Fibroblast of lung (primary cell): ENCODE measurements at regions not wholly inside any gene's neighbourhood (a gene's known extent, or its start where the extent isn't known, plus 50 kb on each side); places are given as distances from the start of the nearest gene placed in this dataset.

ENCODE experiments used
- DNase-seq, 2 donors: peaks; one replicate each; pipeline versions ENCODE4 v3.0.0 to v3.0.0-alpha.2; 2010; ENCODE audit warnings: low read depth in 2 of 2
- H2AFZ ChIP-seq: 2 replicates; pipeline ENCODE4 v1.5.1; 2012; ENCODE audit warnings: low read length, control low read depth, inconsistent platforms
- H3K27ac ChIP-seq: 2 replicates; pipeline ENCODE4 v1.5.1; 2011; ENCODE audit warnings: low read length, control low read depth; ENCODE audit not compliant: insufficient read depth
- H3K27me3 ChIP-seq: 2 replicates; pipeline ENCODE4 v1.5.1; 2011; ENCODE audit warnings: mild to moderate bottlenecking, low read length; ENCODE audit not compliant: control insufficient read depth, insufficient read depth
- H3K36me3 ChIP-seq: 2 replicates; pipeline ENCODE4 v1.5.1; 2011; ENCODE audit warnings: low read length; ENCODE audit not compliant: control insufficient read depth, insufficient read depth
- H3K4me1 ChIP-seq: 2 replicates; pipeline ENCODE4 v1.5.1; 2011; ENCODE audit warnings: low read length; ENCODE audit not compliant: control insufficient read depth, insufficient read depth; ENCODE audit errors: extremely low read depth
- H3K4me2 ChIP-seq: 2 replicates; pipeline ENCODE4 v1.5.1; 2011; ENCODE audit warnings: low read length, control low read depth; ENCODE audit not compliant: insufficient read depth; ENCODE audit errors: extremely low read depth
- H3K4me3 ChIP-seq, 4 experiments: fragments of 200-600 bp in 1 of 4; sonication (generic) in 1 of 4; replicated peaks in 1 of 4; 2 replicates each; pipeline ENCODE4 v1.5.1; 2011 to 2016; ENCODE audit warnings: low read length in 4 of 4, low read depth in 3 of 4, mild to moderate bottlenecking in 3 of 4, control low read depth in 2 of 4, inconsistent platforms in 1 of 4, mixed read lengths in 1 of 4; ENCODE audit not compliant: insufficient read depth in 1 of 4; ENCODE audit errors: control extremely low read depth in 1 of 4
- H3K79me2 ChIP-seq: 2 replicates; pipeline ENCODE4 v1.5.1; 2012; ENCODE audit warnings: mild to moderate bottlenecking, low read length, inconsistent platforms; ENCODE audit not compliant: control insufficient read depth, insufficient read depth
- H3K9ac ChIP-seq: 2 replicates; pipeline ENCODE4 v1.5.1; 2011; ENCODE audit warnings: mild to moderate bottlenecking, low read length, control low read depth; ENCODE audit not compliant: insufficient read depth
- H3K9me3 ChIP-seq: 2 replicates; pipeline ENCODE4 v1.5.1; 2012; ENCODE audit warnings: low read depth, low read length; ENCODE audit not compliant: control insufficient read depth, insufficient read depth
- H4K20me1 ChIP-seq: 2 replicates; pipeline ENCODE4 v1.5.1; 2011; ENCODE audit warnings: low read length; ENCODE audit not compliant: control insufficient read depth, insufficient read depth; ENCODE audit errors: extremely low read depth
- EZH2 ChIP-seq: IDR thresholded peaks from 2 replicates; pipeline ENCODE4 v1.5.1; 2012; ENCODE audit warnings: low read length, control low read depth, mild to moderate bottlenecking; ENCODE audit errors: missing control alignments
- TF ChIP-seq, protein P1 (sequence below), 2 donors: IDR thresholded peaks in 1 of 2; conservative IDR thresholded peaks in 1 of 2; 1 replicate in 1 of 2; 2 replicates in 1 of 2; pipeline ENCODE4 v1.5.1; 2011 to 2012; ENCODE audit warnings: low read length in 2 of 2, control low read depth in 1 of 2, inconsistent platforms in 1 of 2, low read depth in 1 of 2, mild to moderate bottlenecking in 1 of 2

DNA sequence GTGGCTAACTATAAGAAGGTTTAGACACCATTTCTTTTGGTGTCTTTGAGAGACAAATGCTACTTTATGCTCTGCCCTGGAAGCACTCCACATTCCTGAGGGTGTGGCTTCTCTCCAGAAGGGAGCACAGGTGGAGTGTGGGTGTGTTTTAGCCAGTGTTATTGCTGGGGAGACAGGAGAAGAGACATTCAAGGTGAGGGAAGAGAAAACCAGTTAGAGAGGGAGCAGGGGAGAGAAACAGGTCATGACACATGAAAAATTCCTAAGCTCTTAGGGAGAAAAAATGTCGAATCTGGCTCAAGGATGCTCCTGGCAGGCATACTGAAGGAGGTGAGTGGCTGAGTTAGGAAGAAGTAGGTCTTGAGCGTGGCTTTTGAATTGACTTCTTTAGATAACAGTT is 292.8 kb downstream of the CLIC5 start:
- no peak overlapping the region for H3K27ac ChIP-seq
- H3K27me3 ChIP-seq: no peaks in the 10 kb centered on the region
- H3K79me2 ChIP-seq: no peaks in the 10 kb centered on the region
- H3K9me3 ChIP-seq: no peaks in the 10 kb centered on the region
- no peak overlapping the region for H2AFZ ChIP-seq
- no peak overlapping the region for H3K9ac ChIP-seq
- no peak for TF ChIP-seq EZH2
- TF ChIP-seq, protein P1, sequence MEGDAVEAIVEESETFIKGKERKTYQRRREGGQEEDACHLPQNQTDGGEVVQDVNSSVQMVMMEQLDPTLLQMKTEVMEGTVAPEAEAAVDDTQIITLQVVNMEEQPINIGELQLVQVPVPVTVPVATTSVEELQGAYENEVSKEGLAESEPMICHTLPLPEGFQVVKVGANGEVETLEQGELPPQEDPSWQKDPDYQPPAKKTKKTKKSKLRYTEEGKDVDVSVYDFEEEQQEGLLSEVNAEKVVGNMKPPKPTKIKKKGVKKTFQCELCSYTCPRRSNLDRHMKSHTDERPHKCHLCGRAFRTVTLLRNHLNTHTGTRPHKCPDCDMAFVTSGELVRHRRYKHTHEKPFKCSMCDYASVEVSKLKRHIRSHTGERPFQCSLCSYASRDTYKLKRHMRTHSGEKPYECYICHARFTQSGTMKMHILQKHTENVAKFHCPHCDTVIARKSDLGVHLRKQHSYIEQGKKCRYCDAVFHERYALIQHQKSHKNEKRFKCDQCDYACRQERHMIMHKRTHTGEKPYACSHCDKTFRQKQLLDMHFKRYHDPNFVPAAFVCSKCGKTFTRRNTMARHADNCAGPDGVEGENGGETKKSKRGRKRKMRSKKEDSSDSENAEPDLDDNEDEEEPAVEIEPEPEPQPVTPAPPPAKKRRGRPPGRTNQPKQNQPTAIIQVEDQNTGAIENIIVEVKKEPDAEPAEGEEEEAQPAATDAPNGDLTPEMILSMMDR (conservative IDR thresholded peaks at IDR 0.05 in 1 of 2, IDR thresholded peaks at IDR 0.05 in 1 of 2; ENCODE audit: low read depth in 1 of 2, low read length in 2 of 2): no peak
- no peaks in the 10 kb centered on the region for H3K4me1 ChIP-seq
- H3K36me3 ChIP-seq: no peaks in the 10 kb centered on the region
- no peak overlapping the region for H3K4me2 ChIP-seq
- no peak overlapping the region for H3K4me3 ChIP-seq
- DNase-seq: peak in 1 of 2 donors; percentile 59
- no peaks in the 10 kb centered on the region for H4K20me1 ChIP-seq

DNA sequence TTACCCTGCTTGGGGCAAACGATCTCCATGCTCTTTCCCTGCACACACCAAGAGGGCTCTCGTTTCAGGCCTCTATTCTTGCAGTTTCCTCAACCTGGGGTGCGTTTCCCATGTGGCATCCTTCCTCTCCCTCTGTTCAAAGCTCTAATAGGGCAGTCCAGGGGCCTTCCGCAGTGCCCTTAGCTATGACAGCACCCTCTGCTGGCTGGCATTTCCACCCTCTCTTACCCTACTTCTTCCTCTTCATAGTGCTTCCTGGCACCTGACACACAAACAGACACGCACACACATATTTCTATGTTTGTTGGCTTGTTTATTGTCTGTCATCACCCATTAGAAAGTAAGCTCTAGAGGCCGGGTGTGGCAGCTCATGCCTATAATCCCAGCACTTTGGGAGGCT is 294.0 kb downstream of the CLIC5 start:
- DNase-seq: no peak
- Histone ChIP-seq H3K4me3 (no peak overlapping the region), H3K9me3 (no peaks in the 10 kb centered on the region), H3K27me3 (no peaks in the 10 kb centered on the region), H3K79me2 (no peaks in the 10 kb centered on the region), H3K4me2 (no peak overlapping the region), H4K20me1 (no peaks in the 10 kb centered on the region), H3K9ac (no peak overlapping the region), H2AFZ (no peak overlapping the region), H3K27ac (no peak overlapping the region), H3K4me1 (no peaks in the 10 kb centered on the region), H3K36me3 (no peaks in the 10 kb centered on the region)
- TF ChIP-seq EZH2: no peak
- TF ChIP-seq, protein P1 (conservative IDR thresholded peaks at IDR 0.05 in 1 of 2, IDR thresholded peaks at IDR 0.05 in 1 of 2; ENCODE audit: low read depth in 1 of 2, low read length in 2 of 2): peak in 1 of 2 donors; percentile 1

DNA sequence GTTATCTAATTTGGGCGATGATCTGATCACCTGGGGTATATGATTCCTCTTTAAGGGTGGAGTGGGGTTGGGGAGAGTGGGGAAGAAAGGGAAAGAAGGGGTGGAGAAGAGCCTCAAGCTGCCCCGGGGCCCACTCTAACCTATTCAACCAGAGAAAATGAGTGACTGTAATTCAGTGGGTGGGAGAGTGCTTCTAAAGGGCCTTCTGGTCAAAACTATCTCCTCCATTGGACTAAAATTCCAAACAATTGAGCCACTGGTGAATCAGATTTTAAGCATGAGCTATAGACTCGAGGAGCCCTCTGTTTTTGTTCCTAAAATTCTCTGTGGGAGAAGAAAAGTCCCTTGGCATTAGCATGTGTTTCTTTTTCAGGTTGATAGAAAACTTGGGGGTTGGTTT is 296.8 kb downstream of the CLIC5 start:
- DNase-seq: peak in 1 of 2 donors; percentile 75
- H3K9ac ChIP-seq: no peak overlapping the region
- no peak overlapping the region for H3K4me3 ChIP-seq
- H2AFZ ChIP-seq: no peak overlapping the region
- H4K20me1 ChIP-seq: no peaks in the 10 kb centered on the region
- no peaks in the 10 kb centered on the region for H3K27me3 ChIP-seq
- no peak overlapping the region for H3K4me2 ChIP-seq
- no peaks in the 10 kb centered on the region for H3K9me3 ChIP-seq
- no peaks in the 10 kb centered on the region for H3K36me3 ChIP-seq
- no peak overlapping the region for H3K27ac ChIP-seq
- TF ChIP-seq EZH2: no peak
- TF ChIP-seq, protein P1 (conservative IDR thresholded peaks at IDR 0.05 in 1 of 2, IDR thresholded peaks at IDR 0.05 in 1 of 2; ENCODE audit: low read depth in 1 of 2, low read length in 2 of 2): no peak
- peaks cover 7% of the 10 kb centered on the region for H3K4me1 ChIP-seq
- no peaks in the 10 kb centered on the region for H3K79me2 ChIP-seq
